Activated CD8-positive, alpha-beta T cell treated with anti-CD3 and anti-CD28 coated beads, Interleukin-2, amount 10 ng/mL, durations not matched to agents 7 days and 5 days (primary cell): ENCODE measurements at regions not wholly inside any gene's neighbourhood (a gene's known extent, or its start where the extent isn't known, plus 50 kb on each side); places are given as distances from the start of the nearest gene placed in this dataset.

Experiments used
- ATAC-seq: fragments of 150-1000 bp; cut with Tn5 transposase; one replicate; pipeline ENCODE4 v1.10.0; 2021; ENCODE audit warnings: moderate library complexity
- CTCF ChIA-PET: fragments of 350-600 bp; sonication (Branson Sonifier 250); formaldehyde crosslinking; loops from one replicate; lab custom pipeline; 2021; ENCODE audit warnings: antibody characterized with exemption; lab: Charles Lee
- POLR2A ChIA-PET: fragments of 350-600 bp; sonication (Branson Sonifier 250); formaldehyde crosslinking; loops from one replicate; lab custom pipeline; 2021; ENCODE audit warnings: antibody characterized with exemption; lab: Charles Lee
- DNase-seq: peaks from one replicate; pipeline ENCODE4 v3.0.0-alpha.2; 2020
- H3K27ac Mint-ChIP-seq: one replicate; pipeline ENCODE4 v1.8.0; 2021; ENCODE audit warnings: mild to moderate bottlenecking, mixed read lengths
- H3K27me3 Mint-ChIP-seq: one replicate; pipeline ENCODE4 v1.8.0; 2021; ENCODE audit warnings: low read depth, mixed read lengths
- H3K36me3 Mint-ChIP-seq: one replicate; pipeline ENCODE4 v1.8.0; 2021; ENCODE audit warnings: low read depth, mixed read lengths
- H3K4me1 Mint-ChIP-seq: one replicate; pipeline ENCODE4 v1.8.0; 2021; ENCODE audit warnings: low read depth, mixed read lengths
- H3K4me3 Mint-ChIP-seq: one replicate; pipeline ENCODE4 v1.8.0; 2021; ENCODE audit warnings: mild to moderate bottlenecking, mixed read lengths
- H3K9me3 Mint-ChIP-seq: one replicate; pipeline ENCODE4 v1.8.0; 2022; ENCODE audit warnings: mixed read lengths; ENCODE audit not compliant: insufficient read depth

- DNase-seq: no peak
- ChIA-PET CTCF (interaction anchor here (1.3 kb wide), 1 partner anchor 106 kb away, joined by 3 read pairs; no protein-coding TSS in a partner anchor), POLR2A (no interaction called here)
- Mint-ChIP-seq H3K4me1 (peaks cover 20% of the 10 kb centered on the region), H3K36me3 (no peaks in the 10 kb centered on the region), H3K27ac (no peak overlapping the region), H3K4me3 (no peak overlapping the region), H3K27me3 (peaks cover 10% of the 10 kb centered on the region), H3K9me3 (no peaks in the 10 kb centered on the region)
- no peak for ATAC-seq
These were observed 131.0 kb downstream of the RPLP1 start for GRCh38 chr15:69583626-69584025.

DNA sequence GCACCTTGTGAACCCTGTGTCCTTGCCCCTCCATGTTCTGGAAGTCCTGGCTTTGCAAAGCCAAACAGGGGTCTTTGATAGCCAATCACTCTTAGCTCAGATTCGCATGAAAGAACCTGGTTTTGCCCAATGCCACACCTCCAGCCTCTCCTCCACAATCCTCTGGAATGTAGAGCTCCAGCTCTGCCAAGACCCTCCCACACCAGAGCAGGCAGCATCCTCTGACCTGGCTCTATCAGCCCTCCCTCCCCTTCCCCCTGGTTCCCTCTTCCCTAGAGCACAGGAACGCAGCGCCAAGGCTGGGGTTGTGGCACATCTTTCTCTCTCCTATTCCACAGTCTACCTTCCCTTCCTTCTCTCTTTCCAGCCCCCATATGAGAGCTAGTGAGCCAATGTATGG is 133.3 kb downstream of the RPLP1 start:
- DNase-seq: no peak
- H3K36me3 Mint-ChIP-seq: no peaks in the 10 kb centered on the region
- ChIA-PET CTCF (interaction anchor here (1.7 kb wide), 1 partner anchor 9 kb away, joined by 8 read pairs; no protein-coding TSS in a partner anchor), POLR2A (no interaction called here)
- no peak overlapping the region for H3K27ac Mint-ChIP-seq
- H3K4me3 Mint-ChIP-seq: no peak overlapping the region
- H3K27me3 Mint-ChIP-seq: peaks cover 5% of the 10 kb centered on the region
- H3K9me3 Mint-ChIP-seq: no peaks in the 10 kb centered on the region
- no peak for ATAC-seq
- H3K4me1 Mint-ChIP-seq: peaks cover 20% of the 10 kb centered on the region

DNA sequence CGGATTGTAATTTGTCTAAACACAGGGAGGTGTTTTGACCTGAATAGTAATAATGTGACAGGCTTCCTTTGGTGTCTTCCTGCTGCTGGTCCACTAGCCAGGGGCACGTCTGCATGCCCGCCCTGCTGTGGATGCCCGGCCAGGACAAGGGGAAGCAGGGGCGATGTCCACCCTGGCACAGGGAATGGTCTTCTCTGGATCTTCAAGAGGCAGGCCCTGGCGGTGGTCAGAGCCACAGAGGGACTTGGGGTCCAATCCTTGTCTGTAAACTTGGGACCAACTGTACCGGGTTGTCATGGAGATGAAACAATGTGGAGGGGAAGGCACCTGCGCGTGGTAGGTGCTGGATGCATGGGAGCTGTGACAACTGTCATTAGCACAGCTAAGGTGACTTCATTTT is 134.1 kb downstream of the RPLP1 start:
- Mint-ChIP-seq H3K27ac (no peak overlapping the region), H3K36me3 (no peaks in the 10 kb centered on the region), H3K4me1 (peaks cover 20% of the 10 kb centered on the region), H3K27me3 (peaks cover 2% of the 10 kb centered on the region), H3K4me3 (no peak overlapping the region), H3K9me3 (no peaks in the 10 kb centered on the region)
- DNase-seq: no peak
- POLR2A ChIA-PET: no interaction called here
- no peak for ATAC-seq
- CTCF ChIA-PET: interaction anchor here (1.7 kb wide), 1 partner anchor 10 kb away, joined by 8 read pairs; no protein-coding TSS in a partner anchor

DNA sequence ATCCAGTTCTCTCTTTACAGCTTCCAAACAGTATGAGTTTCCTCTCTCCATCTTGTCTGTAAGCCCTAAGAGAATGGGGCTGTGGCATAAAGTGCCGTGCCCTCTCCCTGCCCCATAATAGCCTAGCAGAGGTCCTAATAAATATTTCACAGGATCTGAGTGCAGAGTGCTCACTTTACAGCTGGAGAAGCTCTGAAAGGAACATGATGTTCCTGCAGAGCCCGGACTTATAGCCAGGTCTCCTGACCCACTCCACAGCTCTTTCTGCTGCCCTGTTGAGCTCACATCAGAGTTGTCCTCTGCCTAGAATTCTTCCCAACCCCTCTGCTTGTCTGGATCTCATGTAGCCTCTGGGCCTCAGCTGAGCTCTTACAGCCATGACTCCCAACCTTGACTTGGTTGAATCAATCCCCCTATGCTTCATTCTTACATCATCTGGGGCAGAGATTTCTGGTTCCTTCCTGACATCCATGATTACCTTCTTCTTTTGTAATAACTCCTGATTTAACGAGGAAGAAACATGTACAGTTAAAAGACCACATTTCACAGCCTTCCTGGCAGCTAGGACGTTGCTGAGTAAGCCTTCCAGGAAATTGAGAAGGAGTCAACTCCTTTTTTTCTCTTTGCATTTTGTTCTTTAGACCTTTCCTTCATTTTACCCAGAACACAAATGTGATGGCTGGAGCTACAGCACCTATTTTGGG is 135.3 kb downstream of the RPLP1 start:
- Mint-ChIP-seq H3K9me3 (no peaks in the 10 kb centered on the region), H3K36me3 (no peaks in the 10 kb centered on the region), H3K27me3 (peaks cover 7% of the 10 kb centered on the region), H3K4me1 (peaks cover 18% of the 10 kb centered on the region), H3K4me3 (no peak overlapping the region), H3K27ac (no peak overlapping the region)
- CTCF ChIA-PET: no interaction called here
- ATAC-seq (no peak), DNase-seq (no peak)
- POLR2A ChIA-PET: no interaction called here

DNA sequence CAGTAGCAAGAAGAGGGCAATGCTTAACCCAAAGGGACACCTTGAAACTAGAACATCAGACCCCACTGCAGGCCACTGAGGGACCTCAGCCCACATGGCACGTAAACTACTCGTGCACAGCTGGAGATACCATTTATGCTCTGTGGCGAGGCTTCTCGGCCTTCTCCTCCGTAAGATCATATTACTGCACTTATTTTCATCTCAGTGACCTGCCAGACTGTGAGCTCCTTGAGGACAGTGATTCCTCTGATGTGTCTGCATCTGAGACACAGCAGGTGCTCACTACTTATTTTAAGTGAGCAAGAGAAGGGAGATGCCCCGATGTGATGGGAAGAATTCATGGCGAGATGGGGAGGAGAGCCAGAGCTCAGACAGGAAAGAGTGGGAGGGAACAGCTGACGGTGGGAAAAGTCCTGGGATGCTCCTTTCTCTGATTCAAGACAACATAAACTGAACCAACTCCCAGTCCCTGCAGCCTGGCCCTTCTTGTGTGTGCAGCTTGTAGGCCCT is 137.6 kb downstream of the RPLP1 start:
- H3K4me1 Mint-ChIP-seq: peaks cover 19% of the 10 kb centered on the region
- no peaks in the 10 kb centered on the region for H3K9me3 Mint-ChIP-seq
- DNase-seq: no peak
- no peak overlapping the region for H3K27ac Mint-ChIP-seq
- ChIA-PET POLR2A (no interaction called here), CTCF (interaction anchor here (1.2 kb wide), 1 partner anchor 127 kb away, joined by 3 read pairs; no protein-coding TSS in a partner anchor)
- ATAC-seq: no peak
- peaks cover 15% of the 10 kb centered on the region for H3K27me3 Mint-ChIP-seq
- no peak overlapping the region for H3K4me3 Mint-ChIP-seq
- no peaks in the 10 kb centered on the region for H3K36me3 Mint-ChIP-seq

GRCh38 chr15:69590932-69591524 is 138.4 kb downstream of the RPLP1 start:
- H3K4me3 Mint-ChIP-seq: no peak overlapping the region
- H3K4me1 Mint-ChIP-seq: peaks cover 19% of the 10 kb centered on the region
- ChIA-PET CTCF (interaction anchor here (0.7 to 1.2 kb wide), 3 partner anchors 12 to 128 kb away, joined by 3 read pairs; no protein-coding TSS in a partner anchor), POLR2A (interaction anchor here (0.6 to 0.8 kb wide), 2 partner anchors 8 to 122 kb away, joined by 3 to 4 read pairs; no protein-coding TSS in a partner anchor)
- peaks cover 19% of the 10 kb centered on the region for H3K27me3 Mint-ChIP-seq
- ATAC-seq: no peak
- H3K36me3 Mint-ChIP-seq: no peaks in the 10 kb centered on the region
- no peak overlapping the region for H3K27ac Mint-ChIP-seq
- no peak for DNase-seq
- no peaks in the 10 kb centered on the region for H3K9me3 Mint-ChIP-seq

DNA sequence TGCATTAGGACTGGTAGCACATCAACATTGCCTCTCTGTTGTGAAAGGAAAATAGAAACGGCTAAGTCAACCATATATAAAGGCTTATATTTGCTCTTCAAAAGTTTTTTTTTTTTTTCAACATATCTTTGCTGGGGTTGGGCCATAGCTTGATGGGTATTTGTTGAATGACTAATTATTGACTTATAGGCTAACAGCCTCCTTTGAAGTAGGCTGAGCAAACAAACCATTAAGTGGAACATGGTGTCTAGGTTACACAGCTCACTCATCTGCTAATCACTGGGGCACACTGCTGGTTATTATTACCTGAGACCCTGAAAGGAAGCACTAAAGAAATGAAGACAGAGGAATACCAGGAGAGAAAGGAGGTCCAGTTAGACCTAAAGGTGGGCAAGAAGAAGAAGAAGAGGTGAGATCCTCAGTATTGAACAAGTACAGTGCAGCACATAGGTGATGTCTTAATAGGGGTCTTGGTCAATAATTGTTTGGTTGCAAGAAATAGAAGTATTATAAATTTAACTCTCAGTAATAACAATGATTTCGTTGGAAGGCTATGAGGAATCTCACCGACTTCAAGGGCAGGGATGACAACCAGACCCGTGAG is 139.4 kb downstream of the RPLP1 start:
- CTCF ChIA-PET: interaction anchor here (0.7 kb wide), 1 partner anchor 15 kb away, joined by 3 read pairs; no protein-coding TSS in a partner anchor
- POLR2A ChIA-PET: interaction anchor here (0.6 to 0.8 kb wide), 2 partner anchors 7 to 121 kb away, joined by 3 to 4 read pairs; no protein-coding TSS in a partner anchor
- ATAC-seq (no peak), DNase-seq (no peak)
- peaks cover 19% of the 10 kb centered on the region for H3K4me1 Mint-ChIP-seq
- peaks cover 20% of the 10 kb centered on the region for H3K27me3 Mint-ChIP-seq
- H3K27ac Mint-ChIP-seq: no peak overlapping the region
- no peaks in the 10 kb centered on the region for H3K9me3 Mint-ChIP-seq
- H3K36me3 Mint-ChIP-seq: no peaks in the 10 kb centered on the region
- no peak overlapping the region for H3K4me3 Mint-ChIP-seq

DNA sequence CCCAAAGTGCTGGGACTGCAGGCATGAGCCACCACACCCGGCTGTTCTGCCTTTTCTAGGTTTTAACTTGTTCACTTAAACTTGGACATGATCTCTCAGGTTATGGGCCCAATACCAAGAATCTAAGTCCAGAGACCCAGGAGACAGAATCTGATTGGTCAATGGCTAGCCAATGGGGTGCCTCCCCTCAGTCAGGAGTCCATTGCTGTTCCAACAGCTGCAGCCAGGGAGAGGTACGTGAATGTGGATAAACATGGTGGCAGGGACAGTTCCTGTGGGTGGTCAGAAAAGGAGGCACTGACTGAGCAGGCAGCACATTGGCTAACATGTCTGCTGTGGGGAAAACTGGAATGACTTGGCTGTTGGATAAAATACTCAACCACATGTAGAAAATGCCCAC is 140.3 kb downstream of the RPLP1 start:
- H3K27ac Mint-ChIP-seq: no peak overlapping the region
- no peaks in the 10 kb centered on the region for H3K36me3 Mint-ChIP-seq
- H3K4me1 Mint-ChIP-seq: peaks cover 18% of the 10 kb centered on the region
- no peak for DNase-seq
- peaks cover 22% of the 10 kb centered on the region for H3K27me3 Mint-ChIP-seq
- no peaks in the 10 kb centered on the region for H3K9me3 Mint-ChIP-seq
- H3K4me3 Mint-ChIP-seq: no peak overlapping the region
- ChIA-PET CTCF (no interaction called here), POLR2A (no interaction called here)
- no peak for ATAC-seq

- ChIA-PET POLR2A (no interaction called here), CTCF (no interaction called here)
- Mint-ChIP-seq H3K9me3 (no peaks in the 10 kb centered on the region), H3K4me1 (peaks cover 12% of the 10 kb centered on the region), H3K4me3 (no peak overlapping the region), H3K27me3 (peaks cover 26% of the 10 kb centered on the region), H3K27ac (no peak overlapping the region), H3K36me3 (no peaks in the 10 kb centered on the region)
- DNase-seq: no peak
- no peak for ATAC-seq
These were observed 140.9 kb downstream of the RPLP1 start for GRCh38 chr15:69593488-69593887.

DNA sequence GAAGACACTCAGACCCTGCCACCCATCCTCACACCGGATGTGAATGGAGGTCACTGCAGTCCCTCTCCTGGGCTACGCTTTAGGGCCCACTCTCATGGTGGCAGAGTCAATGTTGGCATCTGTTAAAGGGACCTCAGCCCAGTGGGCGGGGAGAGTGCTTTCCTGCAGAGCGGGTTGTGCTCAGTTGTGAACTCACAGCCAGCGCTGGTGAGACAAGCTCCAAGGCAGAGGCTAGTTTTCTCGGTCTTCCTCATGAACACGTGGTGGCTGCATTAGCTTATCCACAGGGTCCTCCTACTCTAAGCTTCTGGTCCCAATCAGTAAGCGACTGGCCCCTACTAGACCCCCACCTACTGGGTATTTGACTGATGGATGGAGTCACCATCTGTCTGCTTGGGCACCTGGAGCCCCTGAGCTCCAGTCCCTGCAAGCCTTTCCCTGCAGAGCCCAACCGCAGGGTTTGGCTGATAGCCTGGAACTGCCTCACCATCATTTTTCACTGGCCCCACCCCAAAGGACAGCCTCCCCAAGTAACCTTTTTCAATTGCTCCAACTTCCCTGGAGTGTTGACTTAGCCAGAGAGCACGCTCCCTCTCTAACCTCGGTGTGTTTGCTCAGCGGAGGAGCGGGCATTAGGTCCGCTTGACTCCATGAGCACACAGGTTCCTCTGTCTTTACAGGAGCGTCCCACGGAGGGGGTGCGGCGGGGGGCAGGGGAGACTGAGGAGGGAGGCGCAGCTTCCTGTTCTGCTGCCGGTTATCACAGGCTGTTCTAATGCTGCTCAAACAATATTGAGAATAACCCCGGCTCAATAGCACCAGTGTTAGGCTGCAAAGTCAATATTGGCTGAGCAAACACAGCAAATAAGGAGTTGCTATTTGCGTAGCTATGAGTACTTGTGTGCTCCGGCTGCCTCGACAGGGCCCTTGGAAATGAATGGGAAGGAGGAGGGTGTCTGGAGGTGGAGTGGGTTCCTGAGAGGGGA is 141.7 kb downstream of the RPLP1 start:
- Mint-ChIP-seq H3K9me3 (no peaks in the 10 kb centered on the region), H3K27ac (no peak overlapping the region), H3K36me3 (no peaks in the 10 kb centered on the region), H3K4me3 (no peak overlapping the region), H3K27me3 (peaks cover 30% of the 10 kb centered on the region), H3K4me1 (peaks cover 9% of the 10 kb centered on the region)
- ATAC-seq: no peak
- ChIA-PET POLR2A (interaction anchor here (0.6 kb wide), 1 partner anchor 12 kb away, joined by 3 read pairs; no protein-coding TSS in a partner anchor), CTCF (no interaction called here)
- DNase-seq: no peak
